ENCODE measurements at regions not wholly inside any gene's neighbourhood (a gene's known extent, or its start where the extent isn't known, plus 50 kb on each side); places are given as distances from the start of the nearest gene placed in this dataset.

- H3K4me3 ChIP-seq: no peak overlapping the region
- no peak overlapping the region for H3K27ac ChIP-seq
- DNase-seq (no peak), ATAC-seq (no peak)
- H3K27me3 ChIP-seq (ENCODE audit: low read depth): no peaks in the 10 kb centered on the region
- H3K36me3 ChIP-seq: no peaks in the 10 kb centered on the region
- TF ChIP-seq CTCF (IDR thresholded peaks at IDR 0.05): no peak
- H3K4me1 ChIP-seq: no peaks in the 10 kb centered on the region
- H3K9me3 ChIP-seq: peaks cover 12% of the 10 kb centered on the region
- intact Hi-C loops (cut with DNase I): no loop called here
Measured at GRCh38 chr2:82803307-82803706, 1655.8 kb downstream of the SUCLG1 start.

- intact Hi-C loops (cut with DNase I): no loop called here
- no peak for TF ChIP-seq CTCF (IDR thresholded peaks at IDR 0.05)
- Histone ChIP-seq H3K27me3 (ENCODE audit: low read depth) (no peaks in the 10 kb centered on the region), H3K36me3 (no peaks in the 10 kb centered on the region), H3K4me1 (no peaks in the 10 kb centered on the region), H3K4me3 (no peak overlapping the region), H3K27ac (no peak overlapping the region), H3K9me3 (no peaks in the 10 kb centered on the region)
- no peak for ATAC-seq
- DNase-seq: no peak
Measured at GRCh38 chr2:82797469-82797868, 1661.6 kb downstream of the SUCLG1 start.

GRCh38 chr2:82796132-82796531 is 1662.9 kb downstream of the SUCLG1 start:
- intact Hi-C loops (cut with DNase I): no loop called here
- no peaks in the 10 kb centered on the region for H3K4me1 ChIP-seq

DNA sequence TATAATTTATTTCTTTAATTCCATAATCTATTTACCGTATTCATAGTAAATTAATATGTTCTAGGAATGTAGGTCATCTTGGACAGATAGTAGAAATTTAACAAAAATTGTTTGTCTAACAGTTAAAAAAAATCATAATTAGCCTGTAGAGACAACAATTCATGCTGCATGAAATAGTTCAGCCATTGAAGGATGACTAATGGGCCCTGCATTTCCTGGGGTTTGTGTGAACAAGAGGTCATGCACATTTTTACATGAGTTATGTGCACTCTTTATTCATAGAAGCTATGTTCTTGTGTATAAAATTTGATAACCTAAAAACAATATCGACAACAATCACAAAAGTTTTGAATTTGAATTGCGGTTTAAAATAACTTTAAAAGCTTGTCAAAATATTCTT is 1663.6 kb downstream of the SUCLG1 start:
- intact Hi-C loops (cut with DNase I): no loop called here
- H3K36me3 ChIP-seq: no peaks in the 10 kb centered on the region
- H3K4me3 ChIP-seq: no peak overlapping the region
- no peak for ATAC-seq
- no peak overlapping the region for H3K27ac ChIP-seq
- TF ChIP-seq CTCF (IDR thresholded peaks at IDR 0.05): no peak
- DNase-seq: no peak
- H3K27me3 ChIP-seq (ENCODE audit: low read depth): no peaks in the 10 kb centered on the region
- no peaks in the 10 kb centered on the region for H3K4me1 ChIP-seq
- H3K9me3 ChIP-seq: no peaks in the 10 kb centered on the region

More at GRCh38 chr2:82796132-82796531, 1662.9 kb downstream of the SUCLG1 start:
- no peaks in the 10 kb centered on the region for H3K36me3 ChIP-seq
- no peaks in the 10 kb centered on the region for H3K9me3 ChIP-seq
- no peak for TF ChIP-seq CTCF (IDR thresholded peaks at IDR 0.05)
- H3K4me3 ChIP-seq: no peak overlapping the region
- no peak overlapping the region for H3K27ac ChIP-seq
- ATAC-seq (no peak), DNase-seq (no peak)
- H3K27me3 ChIP-seq (ENCODE audit: low read depth): no peaks in the 10 kb centered on the region

GRCh38 chr2:82793711-82794435 is 1665.2 kb downstream of the SUCLG1 start:
- no peaks in the 10 kb centered on the region for H3K27me3 ChIP-seq (ENCODE audit: low read depth)
- ATAC-seq: no peak
- no peak overlapping the region for H3K4me3 ChIP-seq
- DNase-seq: no peak
- no peaks in the 10 kb centered on the region for H3K9me3 ChIP-seq
- intact Hi-C loops (cut with DNase I): no loop called here
- no peaks in the 10 kb centered on the region for H3K36me3 ChIP-seq
- no peaks in the 10 kb centered on the region for H3K4me1 ChIP-seq
- no peak for TF ChIP-seq CTCF (IDR thresholded peaks at IDR 0.05)
- H3K27ac ChIP-seq: no peak overlapping the region
